ENCODE measurements at regions not wholly inside any gene's neighbourhood (a gene's known extent, or its start where the extent isn't known, plus 50 kb on each side); places are given as distances from the start of the nearest gene placed in this dataset.

- CTCF ChIA-PET, result interaction anchor here (0.9 kb wide), 1 partner anchor 13 kb away, joined by 3 read pairs; no protein-coding TSS in a partner anchor
- H3K36me3 Mint-ChIP-seq (ENCODE audit: low read depth), result peaks cover 21% of the 10 kb centered on the region
Measured at GRCh38 chr2:7765236-7765635, 848.0 kb downstream of the RNF144A start.

GRCh38 chr2:7766088-7766722 is 849.0 kb downstream of the RNF144A start:
- H3K9me3 Mint-ChIP-seq, result peaks cover 22% of the 10 kb centered on the region
- no peaks in the 10 kb centered on the region for H3K27me3 Mint-ChIP-seq
- CTCF ChIA-PET, result interaction anchor here (0.9 to 1.0 kb wide), 2 partner anchors 9 to 198 kb away, joined by 3 read pairs; no protein-coding TSS in a partner anchor
- POLR2A ChIA-PET, result interaction anchor here (0.6 to 1.3 kb wide), 5 partner anchors 8 to 52 kb away, joined by 3 to 4 read pairs (median 3); no protein-coding TSS in a partner anchor
- no peak overlapping the region for H3K4me3 Mint-ChIP-seq
- no peak for TF ChIP-seq CTCF (IDR thresholded peaks at IDR 0.05)
- peaks cover 21% of the 10 kb centered on the region for H3K36me3 Mint-ChIP-seq (ENCODE audit: low read depth)
- peak; percentile 74 for ATAC-seq
- H3K27ac Mint-ChIP-seq, result no peak overlapping the region
- peaks cover 11% of the 10 kb centered on the region for H3K4me1 Mint-ChIP-seq (ENCODE audit: low read depth)
- peak; percentile 65 for DNase-seq
- intact Hi-C loops (cut with micrococcal nuclease), result no loop called here

More at GRCh38 chr2:7765236-7765635, 848.0 kb downstream of the RNF144A start:
- intact Hi-C loops (cut with micrococcal nuclease), result no loop called here
- no peak overlapping the region for H3K4me3 Mint-ChIP-seq
- POLR2A ChIA-PET, result no interaction called here
- peaks cover 11% of the 10 kb centered on the region for H3K4me1 Mint-ChIP-seq (ENCODE audit: low read depth)
- H3K9me3 Mint-ChIP-seq, result peaks cover 22% of the 10 kb centered on the region
- H3K27me3 Mint-ChIP-seq, result no peaks in the 10 kb centered on the region
- ATAC-seq (no peak), DNase-seq (no peak)
- no peak for TF ChIP-seq CTCF (IDR thresholded peaks at IDR 0.05)
- no peak overlapping the region for H3K27ac Mint-ChIP-seq

GRCh38 chr2:7766978-7767565 is 849.9 kb downstream of the RNF144A start:
- Mint-ChIP-seq H3K9me3 (peaks cover 21% of the 10 kb centered on the region), H3K4me1 (ENCODE audit: low read depth) (peaks cover 14% of the 10 kb centered on the region), H3K36me3 (ENCODE audit: low read depth) (peaks cover 21% of the 10 kb centered on the region), H3K27ac (no peak overlapping the region), H3K27me3 (no peaks in the 10 kb centered on the region), H3K4me3 (no peak overlapping the region)
- ChIA-PET POLR2A (interaction anchor here (0.9 to 1.3 kb wide), 3 partner anchors 9 to 36 kb away, joined by 3 to 4 read pairs (median 3); no protein-coding TSS in a partner anchor), CTCF (interaction anchor here (0.9 to 1.0 kb wide), 2 partner anchors 10 to 199 kb away, joined by 3 read pairs; no protein-coding TSS in a partner anchor)
- DNase-seq (no peak), ATAC-seq (no peak)
- TF ChIP-seq CTCF (IDR thresholded peaks at IDR 0.05), result no peak
- intact Hi-C loops (cut with micrococcal nuclease), result no loop called here

GRCh38 chr2:7767902-7768301 is 850.7 kb downstream of the RNF144A start:
- ChIA-PET CTCF (no interaction called here), POLR2A (no interaction called here)
- no peaks in the 10 kb centered on the region for H3K27me3 Mint-ChIP-seq
- no peak overlapping the region for H3K27ac Mint-ChIP-seq
- ATAC-seq (no peak), DNase-seq (no peak)
- H3K4me3 Mint-ChIP-seq, result no peak overlapping the region
- H3K9me3 Mint-ChIP-seq, result peaks cover 15% of the 10 kb centered on the region
- TF ChIP-seq CTCF (IDR thresholded peaks at IDR 0.05), result no peak
- peaks cover 16% of the 10 kb centered on the region for H3K36me3 Mint-ChIP-seq (ENCODE audit: low read depth)
- H3K4me1 Mint-ChIP-seq (ENCODE audit: low read depth), result peaks cover 19% of the 10 kb centered on the region
- intact Hi-C loops (cut with micrococcal nuclease), result no loop called here

- ATAC-seq (no peak), DNase-seq (no peak)
- Mint-ChIP-seq H3K4me1 (ENCODE audit: low read depth) (peaks cover 33% of the 10 kb centered on the region), H3K27me3 (no peaks in the 10 kb centered on the region), H3K4me3 (no peak overlapping the region), H3K36me3 (ENCODE audit: low read depth) (no peaks in the 10 kb centered on the region), H3K9me3 (no peaks in the 10 kb centered on the region), H3K27ac (no peak overlapping the region)
- ChIA-PET CTCF (interaction anchor here (0.6 kb wide), 1 partner anchor 344 kb away, joined by 3 read pairs; no protein-coding TSS in a partner anchor), POLR2A (interaction anchor here (0.6 to 3.1 kb wide), 4 partner anchors 8 to 54 kb away, joined by 3 to 11 read pairs (median 4); no protein-coding TSS in a partner anchor)
- intact Hi-C loops (cut with micrococcal nuclease), result no loop called here
- TF ChIP-seq CTCF (IDR thresholded peaks at IDR 0.05), result no peak
Measured at GRCh38 chr2:7771781-7772180, 854.6 kb downstream of the RNF144A start.
